ENCODE measurements at regions not wholly inside any gene's neighbourhood (a gene's known extent, or its start where the extent isn't known, plus 50 kb on each side); places are given as distances from the start of the nearest gene placed in this dataset.

GRCh38 chr1:43068911-43069310, 103.2 kb downstream of the EBNA1BP2 start:
- TF ChIP-seq EZH2phosphoT487 (IDR thresholded peaks at IDR 0.05; ENCODE audit: insufficient read depth, low read depth) (no peak), EZH2 (IDR thresholded peaks at IDR 0.05; ENCODE audit: insufficient read depth, poor library complexity, severe bottlenecking) (no peak)
